ENCODE measurements at regions not wholly inside any gene's neighbourhood (a gene's known extent, or its start where the extent isn't known, plus 50 kb on each side); places are given as distances from the start of the nearest gene placed in this dataset.
"Not testable (repeated sequence)": the region's sequence is repeated elsewhere in the genome, so short reads cannot be mapped to it uniquely, and the experiment has no call there.

GRCh38 chr9:24708814-24709213 is 163.1 kb upstream of the IZUMO3 start:
- TF ChIP-seq CTCF (IDR thresholded peaks at IDR 0.05; ENCODE audit: borderline replicate concordance, control extremely low read depth, extremely low read depth, insufficient read depth, missing control alignments), result no peak
- in situ Hi-C loops (cut with MboI; ENCODE audit: low sequenced_read_pairs, unreplicated experiment), result no loop called here
- no peak for DNase-seq (ENCODE audit: low spot score)

- in situ Hi-C loops (cut with MboI; ENCODE audit: low sequenced_read_pairs, unreplicated experiment), result no loop called here
- DNase-seq (ENCODE audit: low spot score), result no peak
- TF ChIP-seq CTCF (IDR thresholded peaks at IDR 0.05; ENCODE audit: borderline replicate concordance, control extremely low read depth, extremely low read depth, insufficient read depth, missing control alignments), result no peak
Observed at GRCh38 chr9:24698881-24699518, 153.3 kb upstream of the IZUMO3 start.

- no peak for TF ChIP-seq CTCF (IDR thresholded peaks at IDR 0.05; ENCODE audit: borderline replicate concordance, control extremely low read depth, extremely low read depth, insufficient read depth, missing control alignments)
- DNase-seq (ENCODE audit: low spot score), result no peak
- in situ Hi-C loops (cut with MboI; ENCODE audit: low sequenced_read_pairs, unreplicated experiment), result no loop called here
Observed at GRCh38 chr9:24672336-24672735, 126.6 kb upstream of the IZUMO3 start.

DNA sequence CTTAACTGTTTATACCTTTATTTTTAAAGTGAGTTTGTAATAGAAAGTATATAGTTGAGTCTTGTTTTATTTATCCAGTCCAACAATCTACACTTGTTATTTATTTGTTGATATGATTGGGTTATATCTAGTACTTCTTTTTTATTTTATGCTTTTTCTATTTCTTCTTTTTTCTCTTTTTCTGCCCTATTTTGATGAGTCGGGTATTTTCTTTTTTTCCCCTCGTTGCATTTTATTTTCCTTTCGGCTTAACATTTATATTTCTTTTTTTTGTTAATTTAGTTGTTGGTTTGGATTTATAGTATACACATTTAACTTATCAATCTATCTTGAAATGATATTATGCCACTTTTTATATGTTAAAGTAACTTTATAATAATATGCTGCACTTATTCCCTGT is 111.7 kb upstream of the IZUMO3 start:
- no peak for TF ChIP-seq CTCF (IDR thresholded peaks at IDR 0.05; ENCODE audit: borderline replicate concordance, control extremely low read depth, extremely low read depth, insufficient read depth, missing control alignments)
- DNase-seq (ENCODE audit: low spot score), result no peak
- in situ Hi-C loops (cut with MboI; ENCODE audit: low sequenced_read_pairs, unreplicated experiment), result no loop called here

DNA sequence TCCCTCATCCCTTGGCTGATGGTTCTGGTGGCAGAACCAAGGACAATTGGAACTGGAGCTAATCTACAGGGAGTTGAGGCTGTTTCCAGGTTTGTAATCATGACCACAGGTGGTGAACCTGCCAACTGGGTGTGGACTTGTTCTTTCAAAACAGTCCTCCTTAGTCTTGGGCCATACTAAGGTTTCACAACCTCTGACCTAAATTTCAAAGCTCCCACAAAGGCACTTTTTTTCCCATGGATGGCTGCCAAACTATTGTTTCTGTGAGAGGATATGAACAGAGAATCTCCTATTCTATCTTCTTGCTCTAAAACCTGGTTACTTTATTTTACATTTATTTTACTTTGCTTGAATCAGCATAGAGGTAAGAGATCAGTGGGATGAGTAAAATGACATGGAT is 106.5 kb upstream of the IZUMO3 start:
- DNase-seq (ENCODE audit: low spot score), result no peak
- in situ Hi-C loops (cut with MboI; ENCODE audit: low sequenced_read_pairs, unreplicated experiment), result no loop called here
- no peak for TF ChIP-seq CTCF (IDR thresholded peaks at IDR 0.05; ENCODE audit: borderline replicate concordance, control extremely low read depth, extremely low read depth, insufficient read depth, missing control alignments)

DNA sequence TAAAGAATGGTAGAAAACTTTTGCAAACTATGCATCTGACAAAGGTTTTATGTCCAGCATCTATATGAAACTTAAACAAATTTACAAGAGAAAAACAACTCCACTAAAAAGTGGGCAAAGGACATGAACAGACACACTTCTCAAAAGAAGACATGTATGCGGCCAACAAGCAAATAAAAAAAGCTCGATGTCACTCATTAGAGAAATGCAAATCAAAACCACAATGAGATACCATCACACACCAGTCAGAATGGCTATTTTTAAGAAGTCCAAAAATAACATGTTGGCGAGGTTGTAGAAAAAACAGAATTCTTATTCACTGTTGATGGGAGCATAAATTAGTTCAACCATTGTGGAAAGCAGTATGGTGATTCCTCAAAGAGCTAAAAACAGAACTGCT is 83.1 kb upstream of the IZUMO3 start:
- DNase-seq (ENCODE audit: low spot score); in situ Hi-C loops (cut with MboI; ENCODE audit: low sequenced_read_pairs, unreplicated experiment): not testable (repeated sequence)

- no peak for TF ChIP-seq CTCF (IDR thresholded peaks at IDR 0.05; ENCODE audit: borderline replicate concordance, control extremely low read depth, extremely low read depth, insufficient read depth, missing control alignments)
- in situ Hi-C loops (cut with MboI; ENCODE audit: low sequenced_read_pairs, unreplicated experiment), result no loop called here
- DNase-seq (ENCODE audit: low spot score), result no peak
Observed at GRCh38 chr9:24625097-24625496, 79.4 kb upstream of the IZUMO3 start.
